NB4 (cell line): ENCODE measurements at regions not wholly inside any gene's neighbourhood (a gene's known extent, or its start where the extent isn't known, plus 50 kb on each side); places are given as distances from the start of the nearest gene placed in this dataset.

Source experiments
- MAX ChIP-seq: IDR thresholded peaks from 2 replicates; pipeline ENCODE4 v1.6.1; 2011; ENCODE audit warnings: low read depth, low read length
- POLR2A ChIP-seq: IDR thresholded peaks from 2 replicates; pipeline ENCODE4 v1.6.1; 2011; ENCODE audit warnings: mild to moderate bottlenecking; ENCODE audit not compliant: insufficient read length; ENCODE audit errors: extremely low read depth
- TF ChIP-seq, protein P1 (sequence below): IDR thresholded peaks from one replicate; pipeline ENCODE4 v1.5.1; 2012; ENCODE audit warnings: low read depth, low read length

DNA sequence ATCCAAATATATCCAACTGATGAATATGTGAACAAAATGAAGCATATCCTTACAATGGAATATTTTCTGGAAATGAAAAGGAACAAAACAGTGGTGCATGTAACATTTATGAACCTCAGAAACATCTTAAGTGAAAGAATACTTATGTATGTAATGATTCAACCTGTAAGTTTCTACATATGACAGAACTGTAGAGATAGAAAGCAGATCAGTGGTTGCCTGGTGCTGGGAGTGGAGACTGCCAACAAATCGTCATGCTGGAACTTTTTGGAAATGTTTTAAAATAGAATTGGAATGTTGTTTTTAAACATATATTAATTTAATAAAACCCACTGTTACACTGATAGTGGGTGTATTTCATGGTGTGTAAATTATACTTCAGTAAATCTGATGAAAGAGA is 667.5 kb downstream of the RAPGEF2 start:
- TF ChIP-seq, protein P1, sequence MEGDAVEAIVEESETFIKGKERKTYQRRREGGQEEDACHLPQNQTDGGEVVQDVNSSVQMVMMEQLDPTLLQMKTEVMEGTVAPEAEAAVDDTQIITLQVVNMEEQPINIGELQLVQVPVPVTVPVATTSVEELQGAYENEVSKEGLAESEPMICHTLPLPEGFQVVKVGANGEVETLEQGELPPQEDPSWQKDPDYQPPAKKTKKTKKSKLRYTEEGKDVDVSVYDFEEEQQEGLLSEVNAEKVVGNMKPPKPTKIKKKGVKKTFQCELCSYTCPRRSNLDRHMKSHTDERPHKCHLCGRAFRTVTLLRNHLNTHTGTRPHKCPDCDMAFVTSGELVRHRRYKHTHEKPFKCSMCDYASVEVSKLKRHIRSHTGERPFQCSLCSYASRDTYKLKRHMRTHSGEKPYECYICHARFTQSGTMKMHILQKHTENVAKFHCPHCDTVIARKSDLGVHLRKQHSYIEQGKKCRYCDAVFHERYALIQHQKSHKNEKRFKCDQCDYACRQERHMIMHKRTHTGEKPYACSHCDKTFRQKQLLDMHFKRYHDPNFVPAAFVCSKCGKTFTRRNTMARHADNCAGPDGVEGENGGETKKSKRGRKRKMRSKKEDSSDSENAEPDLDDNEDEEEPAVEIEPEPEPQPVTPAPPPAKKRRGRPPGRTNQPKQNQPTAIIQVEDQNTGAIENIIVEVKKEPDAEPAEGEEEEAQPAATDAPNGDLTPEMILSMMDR = no peak
- TF ChIP-seq POLR2A (no peak), MAX (no peak)
